GM12874 (cell line): ENCODE measurements at regions not wholly inside any gene's neighbourhood (a gene's known extent, or its start where the extent isn't known, plus 50 kb on each side); places are given as distances from the start of the nearest gene placed in this dataset.

Experiments
- CTCF ChIP-seq: IDR thresholded peaks from 2 replicates; pipeline ENCODE4 v1.5.1; 2011; ENCODE audit warnings: low read depth, mild to moderate bottlenecking, control low read depth, low read length, moderate library complexity; ENCODE audit not compliant: insufficient read depth

GRCh38 chr1:172934417-172934762 lies 116.4 kb downstream of the TNFSF18 start:
- no peak for TF ChIP-seq CTCF

- no peak for TF ChIP-seq CTCF
Measured at GRCh38 chr1:172935062-172935592, 115.6 kb downstream of the TNFSF18 start.

- TF ChIP-seq CTCF = no peak
Measured at GRCh38 chr1:172936088-172936645, 114.6 kb downstream of the TNFSF18 start.

GRCh38 chr1:172938681-172939080 lies 112.1 kb downstream of the TNFSF18 start:
- TF ChIP-seq CTCF = no peak

GRCh38 chr1:172939475-172939874 lies 111.3 kb downstream of the TNFSF18 start:
- no peak for TF ChIP-seq CTCF

GRCh38 chr1:172940174-172940855 lies 110.4 kb downstream of the TNFSF18 start:
- no peak for TF ChIP-seq CTCF

GRCh38 chr1:172941471-172941870 lies 109.3 kb downstream of the TNFSF18 start:
- TF ChIP-seq CTCF = no peak
